NOMO-1 (cell line): ENCODE measurements at regions not wholly inside any gene's neighbourhood (a gene's known extent, or its start where the extent isn't known, plus 50 kb on each side); places are given as distances from the start of the nearest gene placed in this dataset.

Source experiments
- DNase-seq, 2 experiments: peaks; one replicate each; lab custom pipeline; 2025; ENCODE audit not compliant: unreplicated experiment in 2 of 2; lab: John Stamatoyannopoulos, UW

- no peak for DNase-seq
Observed at GRCh38 chr5:123874600-123875201, 362.7 kb downstream of the CSNK1G3 start.

GRCh38 chr5:123873846-123874245, 361.9 kb downstream of the CSNK1G3 start:
- no peak for DNase-seq

- no peak for DNase-seq
Observed at GRCh38 chr5:123871373-123871772, 359.4 kb downstream of the CSNK1G3 start.

- no peak for DNase-seq
Observed at GRCh38 chr5:123868881-123869280, 356.9 kb downstream of the CSNK1G3 start.

GRCh38 chr5:123868267-123868666, 356.3 kb downstream of the CSNK1G3 start:
- DNase-seq, result no peak

- DNase-seq, result no peak
Observed at GRCh38 chr5:123865641-123866040, 353.7 kb downstream of the CSNK1G3 start.

- DNase-seq, result no peak
Observed at GRCh38 chr5:123864578-123864977, 352.6 kb downstream of the CSNK1G3 start.

- no peak for DNase-seq
Observed at GRCh38 chr5:123858938-123859337, 347.0 kb downstream of the CSNK1G3 start.

- no peak for DNase-seq
Observed at GRCh38 chr5:123856766-123857165, 344.8 kb downstream of the CSNK1G3 start.

GRCh38 chr5:123855609-123856008, 343.6 kb downstream of the CSNK1G3 start:
- DNase-seq, result no peak

GRCh38 chr5:123845356-123846100, 333.6 kb downstream of the CSNK1G3 start:
- DNase-seq, result no peak

- DNase-seq, result no peak
Observed at GRCh38 chr5:123844873-123845272, 332.9 kb downstream of the CSNK1G3 start.

- DNase-seq, result no peak
Observed at GRCh38 chr5:123835421-123835820, 323.4 kb downstream of the CSNK1G3 start.

- DNase-seq, result no peak
Observed at GRCh38 chr5:123830575-123830974, 318.6 kb downstream of the CSNK1G3 start.

GRCh38 chr5:123827811-123828210, 315.8 kb downstream of the CSNK1G3 start:
- no peak for DNase-seq

GRCh38 chr5:123819833-123820232, 307.9 kb downstream of the CSNK1G3 start:
- no peak for DNase-seq

- no peak for DNase-seq
Observed at GRCh38 chr5:123819386-123819785, 307.4 kb downstream of the CSNK1G3 start.

GRCh38 chr5:123817267-123817666, 305.3 kb downstream of the CSNK1G3 start:
- no peak for DNase-seq

- no peak for DNase-seq
Observed at GRCh38 chr5:123814801-123815470, 303.0 kb downstream of the CSNK1G3 start.

GRCh38 chr5:123813937-123814624, 302.1 kb downstream of the CSNK1G3 start:
- no peak for DNase-seq

- no peak for DNase-seq
Observed at GRCh38 chr5:123813264-123813663, 301.3 kb downstream of the CSNK1G3 start.
